ENCODE measurements at regions not wholly inside any gene's neighbourhood (a gene's known extent, or its start where the extent isn't known, plus 50 kb on each side); places are given as distances from the start of the nearest gene placed in this dataset.
"Not testable (repeated sequence)": the region's sequence is repeated elsewhere in the genome, so short reads cannot be mapped to it uniquely, and the experiment has no call there.

DNA sequence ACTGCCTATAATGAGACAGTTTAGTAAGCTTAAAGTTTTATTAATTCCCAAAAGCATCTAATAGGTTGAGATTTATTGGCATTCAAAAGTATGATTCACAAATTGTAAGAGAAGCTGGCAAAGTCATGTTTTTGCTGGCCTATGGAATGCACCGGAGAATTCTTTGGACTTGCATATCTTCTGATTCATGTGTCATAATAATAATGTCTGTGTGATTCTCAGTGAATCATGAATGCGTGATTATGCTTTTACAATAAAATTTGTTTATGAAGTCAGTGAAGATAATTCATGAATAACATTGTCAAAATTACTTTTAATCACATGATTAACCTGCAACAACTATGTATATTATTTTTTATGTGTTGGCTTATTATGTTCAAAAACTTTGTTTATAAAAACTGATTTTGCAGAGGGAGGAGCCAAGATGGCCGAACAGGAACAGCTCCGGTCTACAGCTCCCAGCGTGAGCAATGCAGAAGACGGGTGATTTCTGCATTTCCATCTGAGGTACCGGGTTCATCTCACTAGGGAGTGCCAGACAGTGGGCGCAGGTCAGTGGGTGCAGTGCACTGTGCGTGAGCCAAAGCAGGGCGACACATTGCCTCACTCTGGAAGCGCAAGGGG is 389.2 kb downstream of the SRGAP2C start:
- TF ChIP-seq POLR2A (IDR thresholded peaks at IDR 0.05) = not testable (repeated sequence)
- TF ChIP-seq, protein P1, sequence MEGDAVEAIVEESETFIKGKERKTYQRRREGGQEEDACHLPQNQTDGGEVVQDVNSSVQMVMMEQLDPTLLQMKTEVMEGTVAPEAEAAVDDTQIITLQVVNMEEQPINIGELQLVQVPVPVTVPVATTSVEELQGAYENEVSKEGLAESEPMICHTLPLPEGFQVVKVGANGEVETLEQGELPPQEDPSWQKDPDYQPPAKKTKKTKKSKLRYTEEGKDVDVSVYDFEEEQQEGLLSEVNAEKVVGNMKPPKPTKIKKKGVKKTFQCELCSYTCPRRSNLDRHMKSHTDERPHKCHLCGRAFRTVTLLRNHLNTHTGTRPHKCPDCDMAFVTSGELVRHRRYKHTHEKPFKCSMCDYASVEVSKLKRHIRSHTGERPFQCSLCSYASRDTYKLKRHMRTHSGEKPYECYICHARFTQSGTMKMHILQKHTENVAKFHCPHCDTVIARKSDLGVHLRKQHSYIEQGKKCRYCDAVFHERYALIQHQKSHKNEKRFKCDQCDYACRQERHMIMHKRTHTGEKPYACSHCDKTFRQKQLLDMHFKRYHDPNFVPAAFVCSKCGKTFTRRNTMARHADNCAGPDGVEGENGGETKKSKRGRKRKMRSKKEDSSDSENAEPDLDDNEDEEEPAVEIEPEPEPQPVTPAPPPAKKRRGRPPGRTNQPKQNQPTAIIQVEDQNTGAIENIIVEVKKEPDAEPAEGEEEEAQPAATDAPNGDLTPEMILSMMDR (IDR thresholded peaks at IDR 0.05) = not testable (repeated sequence)

Measured in testis (tissue), 2 donors.